ENCODE measurements at regions not wholly inside any gene's neighbourhood (a gene's known extent, or its start where the extent isn't known, plus 50 kb on each side); places are given as distances from the start of the nearest gene placed in this dataset.

GRCh38 chr2:212730994-212731393 lies 192.4 kb upstream of the ERBB4 start:
- TF ChIP-seq, protein P1, sequence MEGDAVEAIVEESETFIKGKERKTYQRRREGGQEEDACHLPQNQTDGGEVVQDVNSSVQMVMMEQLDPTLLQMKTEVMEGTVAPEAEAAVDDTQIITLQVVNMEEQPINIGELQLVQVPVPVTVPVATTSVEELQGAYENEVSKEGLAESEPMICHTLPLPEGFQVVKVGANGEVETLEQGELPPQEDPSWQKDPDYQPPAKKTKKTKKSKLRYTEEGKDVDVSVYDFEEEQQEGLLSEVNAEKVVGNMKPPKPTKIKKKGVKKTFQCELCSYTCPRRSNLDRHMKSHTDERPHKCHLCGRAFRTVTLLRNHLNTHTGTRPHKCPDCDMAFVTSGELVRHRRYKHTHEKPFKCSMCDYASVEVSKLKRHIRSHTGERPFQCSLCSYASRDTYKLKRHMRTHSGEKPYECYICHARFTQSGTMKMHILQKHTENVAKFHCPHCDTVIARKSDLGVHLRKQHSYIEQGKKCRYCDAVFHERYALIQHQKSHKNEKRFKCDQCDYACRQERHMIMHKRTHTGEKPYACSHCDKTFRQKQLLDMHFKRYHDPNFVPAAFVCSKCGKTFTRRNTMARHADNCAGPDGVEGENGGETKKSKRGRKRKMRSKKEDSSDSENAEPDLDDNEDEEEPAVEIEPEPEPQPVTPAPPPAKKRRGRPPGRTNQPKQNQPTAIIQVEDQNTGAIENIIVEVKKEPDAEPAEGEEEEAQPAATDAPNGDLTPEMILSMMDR (IDR thresholded peaks at IDR 0.05; ENCODE audit: low read length): no peak
- TF ChIP-seq EZH2phosphoT487 (IDR thresholded peaks at IDR 0.05; ENCODE audit: low read length): no peak

Measured in MM.1S (cell line).